ENCODE measurements at regions not wholly inside any gene's neighbourhood (a gene's known extent, or its start where the extent isn't known, plus 50 kb on each side); places are given as distances from the start of the nearest gene placed in this dataset.
"Not testable (repeated sequence)": the region's sequence is repeated elsewhere in the genome, so short reads cannot be mapped to it uniquely, and the experiment has no call there.

GRCh38 chr9:42419652-42420051 lies 236.2 kb downstream of the SPATA31A6 start:
- TF ChIP-seq RAD21 (IDR thresholded peaks at IDR 0.05; ENCODE audit: low read depth); SP1 (IDR thresholded peaks at IDR 0.05; ENCODE audit: low read depth); YY1 (IDR thresholded peaks at IDR 0.05; ENCODE audit: extremely low read depth, insufficient replicate concordance, low read depth, low read length); POLR2A (IDR thresholded peaks at IDR 0.05; ENCODE audit: borderline replicate concordance, extremely low read depth, insufficient read depth, insufficient read length): not testable (repeated sequence)
- TF ChIP-seq, protein P1, sequence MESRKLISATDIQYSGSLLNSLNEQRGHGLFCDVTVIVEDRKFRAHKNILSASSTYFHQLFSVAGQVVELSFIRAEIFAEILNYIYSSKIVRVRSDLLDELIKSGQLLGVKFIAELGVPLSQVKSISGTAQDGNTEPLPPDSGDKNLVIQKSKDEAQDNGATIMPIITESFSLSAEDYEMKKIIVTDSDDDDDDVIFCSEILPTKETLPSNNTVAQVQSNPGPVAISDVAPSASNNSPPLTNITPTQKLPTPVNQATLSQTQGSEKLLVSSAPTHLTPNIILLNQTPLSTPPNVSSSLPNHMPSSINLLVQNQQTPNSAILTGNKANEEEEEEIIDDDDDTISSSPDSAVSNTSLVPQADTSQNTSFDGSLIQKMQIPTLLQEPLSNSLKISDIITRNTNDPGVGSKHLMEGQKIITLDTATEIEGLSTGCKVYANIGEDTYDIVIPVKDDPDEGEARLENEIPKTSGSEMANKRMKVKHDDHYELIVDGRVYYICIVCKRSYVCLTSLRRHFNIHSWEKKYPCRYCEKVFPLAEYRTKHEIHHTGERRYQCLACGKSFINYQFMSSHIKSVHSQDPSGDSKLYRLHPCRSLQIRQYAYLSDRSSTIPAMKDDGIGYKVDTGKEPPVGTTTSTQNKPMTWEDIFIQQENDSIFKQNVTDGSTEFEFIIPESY (IDR thresholded peaks at IDR 0.05; ENCODE audit: extremely low read depth, insufficient replicate concordance, low read length), result not testable (repeated sequence)
- TF ChIP-seq, protein P2, sequence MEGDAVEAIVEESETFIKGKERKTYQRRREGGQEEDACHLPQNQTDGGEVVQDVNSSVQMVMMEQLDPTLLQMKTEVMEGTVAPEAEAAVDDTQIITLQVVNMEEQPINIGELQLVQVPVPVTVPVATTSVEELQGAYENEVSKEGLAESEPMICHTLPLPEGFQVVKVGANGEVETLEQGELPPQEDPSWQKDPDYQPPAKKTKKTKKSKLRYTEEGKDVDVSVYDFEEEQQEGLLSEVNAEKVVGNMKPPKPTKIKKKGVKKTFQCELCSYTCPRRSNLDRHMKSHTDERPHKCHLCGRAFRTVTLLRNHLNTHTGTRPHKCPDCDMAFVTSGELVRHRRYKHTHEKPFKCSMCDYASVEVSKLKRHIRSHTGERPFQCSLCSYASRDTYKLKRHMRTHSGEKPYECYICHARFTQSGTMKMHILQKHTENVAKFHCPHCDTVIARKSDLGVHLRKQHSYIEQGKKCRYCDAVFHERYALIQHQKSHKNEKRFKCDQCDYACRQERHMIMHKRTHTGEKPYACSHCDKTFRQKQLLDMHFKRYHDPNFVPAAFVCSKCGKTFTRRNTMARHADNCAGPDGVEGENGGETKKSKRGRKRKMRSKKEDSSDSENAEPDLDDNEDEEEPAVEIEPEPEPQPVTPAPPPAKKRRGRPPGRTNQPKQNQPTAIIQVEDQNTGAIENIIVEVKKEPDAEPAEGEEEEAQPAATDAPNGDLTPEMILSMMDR (IDR thresholded peaks at IDR 0.05 in 2 of 3, conservative IDR thresholded peaks at IDR 0.05 in 1 of 3; ENCODE audit: borderline replicate concordance in 1 of 3, insufficient read depth in 1 of 3, low read depth in 2 of 3, low read length in 2 of 3), result not testable (repeated sequence)

Data from HCT116 (cell line).